Germinal center (tissue), 1 donor: ENCODE measurements at regions not wholly inside any gene's neighbourhood (a gene's known extent, or its start where the extent isn't known, plus 50 kb on each side); places are given as distances from the start of the nearest gene placed in this dataset.
"Not testable (repeated sequence)": the region's sequence is repeated elsewhere in the genome, so short reads cannot be mapped to it uniquely, and the experiment has no call there.

Source experiments
- DNase-seq: peaks from one replicate; pipeline ENCODE4 v3.0.0; 2012; ENCODE audit warnings: mixed read lengths, low spot score

DNA sequence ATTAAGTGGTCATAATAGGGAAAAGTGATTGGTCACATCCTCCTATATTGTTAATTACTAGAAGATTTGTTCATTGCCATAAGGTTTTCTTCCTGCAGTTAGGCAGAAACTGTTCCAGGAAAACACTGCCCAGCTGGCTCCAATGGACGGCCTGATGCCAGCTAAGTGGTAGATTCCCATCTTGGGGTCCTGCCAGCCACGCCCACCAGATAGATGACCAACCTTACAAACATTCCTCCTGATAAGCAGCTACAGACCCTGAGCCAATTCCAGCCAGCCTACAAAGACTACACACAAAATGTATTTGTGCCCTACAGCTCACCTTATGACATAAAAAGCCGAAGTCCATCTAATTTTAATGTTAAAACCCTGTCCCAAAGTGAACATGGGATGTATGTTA is 685.9 kb upstream of the USP15 start:
- no peak for DNase-seq

DNA sequence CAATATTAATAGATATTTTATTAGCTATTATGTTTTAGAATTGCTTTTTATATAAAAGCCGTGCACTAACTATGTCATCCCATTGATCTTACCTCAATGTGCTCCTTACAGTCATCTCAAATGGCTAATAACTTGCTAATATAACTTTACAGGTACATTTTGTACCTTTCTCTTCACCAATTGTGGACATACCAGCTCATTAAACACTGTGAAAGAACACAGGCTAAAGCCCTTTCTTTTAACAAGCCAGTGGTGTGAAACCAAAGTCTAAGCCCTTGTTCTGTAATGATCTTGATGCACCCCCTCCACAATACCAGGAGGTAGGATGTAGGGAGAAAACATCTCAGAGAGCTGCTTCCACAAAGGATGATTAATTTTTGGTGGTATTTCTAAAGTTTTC is 675.3 kb upstream of the USP15 start:
- DNase-seq = no peak

DNA sequence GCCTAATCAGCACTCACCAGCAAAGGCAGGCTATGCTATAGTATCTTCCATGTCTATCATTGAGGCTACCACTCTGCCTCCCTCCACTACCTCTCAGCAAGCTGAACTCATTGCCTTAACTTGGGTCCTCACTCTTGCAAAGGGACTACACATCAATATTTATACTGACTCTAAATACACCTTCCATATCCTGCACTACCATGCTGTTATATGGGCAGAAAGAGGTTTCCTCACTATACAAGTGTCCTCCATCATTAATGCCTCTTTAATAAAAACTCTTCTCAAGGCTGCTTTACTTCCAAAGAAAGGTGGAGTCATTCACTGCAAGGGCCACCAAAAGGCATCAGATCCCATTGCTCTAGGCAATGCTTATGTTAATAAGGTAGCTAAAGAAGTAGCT is 669.3 kb upstream of the USP15 start:
- not testable (repeated sequence) for DNase-seq

DNA sequence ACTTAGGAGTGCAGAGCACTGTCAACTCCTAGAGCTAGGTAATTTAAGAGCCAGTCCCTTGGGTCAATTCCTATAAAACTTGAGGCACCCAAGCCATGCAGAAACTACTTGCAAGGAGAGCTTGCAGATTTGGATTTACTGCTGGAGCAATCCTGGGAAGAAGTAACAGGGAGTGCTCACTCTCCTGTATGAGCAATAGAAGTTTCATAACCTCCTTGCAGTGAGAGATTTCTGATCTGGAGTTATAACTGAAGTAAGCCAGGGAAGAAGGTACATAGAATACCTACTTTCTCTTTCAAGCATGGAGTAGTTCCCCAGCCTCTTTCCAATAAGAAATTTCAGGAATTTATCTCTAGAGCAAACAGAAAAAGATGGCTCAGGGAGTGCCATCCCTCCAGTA is 650.1 kb upstream of the USP15 start:
- DNase-seq = no peak

DNA sequence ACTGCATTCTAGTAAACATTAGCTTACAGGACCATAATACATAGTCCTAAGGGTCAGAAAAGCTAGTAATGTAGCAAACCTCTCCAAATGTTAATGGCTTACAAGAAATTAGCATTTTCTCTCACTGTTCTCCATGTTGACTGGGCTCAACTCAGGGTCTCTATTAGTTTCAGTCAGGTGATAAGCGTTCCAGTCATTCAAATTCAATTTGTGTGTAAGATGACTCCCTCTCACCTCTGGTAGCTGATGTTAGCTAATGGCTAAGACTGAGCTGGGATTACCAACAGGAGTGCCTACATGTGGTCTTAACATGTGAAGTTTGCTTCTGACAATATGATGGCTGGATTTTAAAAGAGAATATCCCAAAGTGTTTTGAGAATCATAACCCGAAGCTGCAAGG is 630.5 kb upstream of the USP15 start:
- DNase-seq = no peak

DNA sequence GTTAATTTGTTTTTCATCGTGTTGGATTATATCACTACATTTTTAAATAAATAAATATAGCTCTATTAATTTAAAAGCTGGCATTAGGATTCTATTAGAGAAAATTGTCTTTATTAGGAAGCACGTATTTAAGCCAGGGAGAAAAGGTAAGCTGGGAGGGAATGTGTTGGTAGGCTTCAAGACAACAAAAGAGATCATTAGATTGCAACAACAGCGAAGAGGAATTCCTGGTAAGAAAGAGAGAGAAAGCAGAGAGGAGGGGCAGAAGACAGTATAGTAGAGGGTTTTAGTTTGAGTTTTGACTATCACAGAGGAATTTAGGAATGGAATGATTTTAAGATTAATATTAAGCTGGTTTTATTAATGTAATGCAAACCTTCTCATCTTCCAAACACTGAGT is 613.6 kb upstream of the USP15 start:
- DNase-seq = no peak

DNA sequence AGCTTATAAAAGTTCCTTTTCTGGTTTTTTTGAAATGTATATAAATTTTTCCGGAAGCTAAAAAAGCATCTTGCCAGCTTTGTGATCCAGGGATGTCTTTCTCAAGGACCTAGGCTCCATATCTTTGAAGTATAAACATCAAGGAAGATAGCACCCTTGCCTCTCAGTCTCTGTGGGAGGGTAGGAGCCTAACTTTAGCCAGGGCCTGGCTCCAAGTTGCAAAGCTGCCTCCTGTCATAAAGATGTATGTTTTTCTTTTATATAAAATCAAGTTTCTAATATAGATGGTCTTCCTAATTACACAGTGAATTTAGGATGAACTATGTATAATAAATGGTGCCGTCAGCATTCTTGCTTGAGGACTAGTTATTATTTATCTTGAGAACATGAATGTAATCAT is 612.6 kb upstream of the USP15 start:
- no peak for DNase-seq

DNA sequence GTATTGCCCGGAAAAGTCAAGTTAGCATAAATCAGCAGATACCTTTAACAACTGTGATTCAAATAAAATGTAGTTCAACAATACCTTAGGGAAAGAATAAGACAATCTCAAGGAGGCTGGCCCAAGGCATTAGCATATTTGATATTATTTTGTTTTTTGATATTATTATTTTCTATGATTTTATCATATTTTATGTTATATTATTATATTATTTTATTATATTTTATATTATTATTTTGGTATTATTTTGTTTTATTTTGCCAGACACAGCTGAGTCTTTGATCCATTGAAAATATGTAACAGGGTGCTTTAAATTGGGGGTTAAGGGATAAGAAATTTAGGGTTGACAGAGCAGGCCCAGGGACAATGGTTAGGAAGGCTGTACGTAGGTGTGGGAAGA is 607.9 kb upstream of the USP15 start:
- no peak for DNase-seq

DNA sequence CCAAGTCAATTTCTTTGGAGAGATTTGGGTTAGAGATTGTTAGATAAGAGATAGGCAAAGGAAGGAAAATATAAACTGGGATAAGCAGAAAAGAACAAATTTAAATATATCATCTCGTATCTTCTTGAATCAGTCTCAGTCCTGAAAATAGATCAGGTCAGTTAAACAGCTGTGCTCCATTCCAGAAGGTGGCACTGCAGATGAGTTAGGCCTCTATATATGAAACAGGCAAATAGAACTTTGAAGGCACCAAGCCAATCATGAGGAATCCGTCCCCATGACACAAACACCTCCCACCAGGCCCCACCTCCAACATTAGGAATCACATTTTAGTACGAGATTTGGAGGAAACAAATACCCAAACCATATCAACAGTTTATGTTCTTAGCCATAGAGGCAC is 605.5 kb upstream of the USP15 start:
- DNase-seq = no peak

DNA sequence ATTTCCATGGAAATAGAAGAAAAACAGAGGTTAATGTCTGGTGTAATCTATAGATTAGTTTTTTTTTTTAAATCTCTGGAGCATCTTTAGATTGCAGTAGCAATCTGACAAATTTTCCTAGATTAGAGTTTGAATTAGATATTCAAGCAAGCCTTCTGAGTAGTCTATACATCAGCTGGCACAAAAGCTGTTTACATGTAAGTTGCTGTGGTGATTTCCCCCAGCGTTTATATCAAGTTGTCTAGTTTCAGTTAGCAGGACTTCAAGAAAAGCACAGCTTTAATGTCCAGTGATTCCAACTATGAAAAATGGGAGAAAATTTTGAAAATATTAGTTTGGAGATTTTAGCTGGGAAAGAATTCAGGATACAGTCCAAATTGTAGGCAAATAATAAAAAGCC is 605.0 kb upstream of the USP15 start:
- no peak for DNase-seq

DNA sequence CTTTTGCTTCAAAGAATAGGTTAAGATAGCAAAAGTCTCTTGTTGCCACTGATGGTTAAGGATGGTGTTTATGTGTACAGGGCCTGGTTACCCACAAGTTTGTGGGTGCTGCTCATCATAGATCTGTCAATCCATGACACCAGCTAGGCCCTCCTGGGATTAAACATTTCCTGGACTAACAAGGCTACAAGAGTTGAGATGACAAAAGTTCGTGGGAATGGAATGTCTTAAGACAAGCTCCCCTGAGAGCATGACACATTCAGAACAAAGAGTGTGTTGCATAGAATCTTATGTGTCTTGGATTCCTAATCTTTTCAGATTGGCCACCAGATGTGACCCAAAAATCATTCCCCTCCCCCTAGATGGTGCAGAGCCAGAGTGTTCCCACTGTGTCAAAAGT is 592.5 kb upstream of the USP15 start:
- no peak for DNase-seq

DNA sequence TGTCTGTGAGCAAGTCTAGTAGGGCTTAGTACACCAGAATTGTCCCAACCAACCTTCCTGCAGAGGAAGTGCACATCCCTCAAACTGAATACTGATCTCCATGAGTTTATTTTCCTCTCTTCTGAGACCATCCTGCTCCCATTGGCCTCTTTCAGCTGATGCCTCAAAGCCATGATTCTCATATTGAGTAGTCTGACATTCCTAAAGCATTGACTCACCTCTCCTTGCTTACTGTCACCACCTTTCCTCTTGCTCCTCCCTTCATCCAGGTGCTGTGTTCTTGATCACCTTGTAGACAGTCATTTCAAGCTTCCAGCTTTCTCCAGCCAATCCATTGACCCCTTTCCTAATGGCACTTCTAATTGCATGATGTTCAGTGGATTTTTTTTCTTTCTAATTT is 583.7 kb upstream of the USP15 start:
- no peak for DNase-seq

DNA sequence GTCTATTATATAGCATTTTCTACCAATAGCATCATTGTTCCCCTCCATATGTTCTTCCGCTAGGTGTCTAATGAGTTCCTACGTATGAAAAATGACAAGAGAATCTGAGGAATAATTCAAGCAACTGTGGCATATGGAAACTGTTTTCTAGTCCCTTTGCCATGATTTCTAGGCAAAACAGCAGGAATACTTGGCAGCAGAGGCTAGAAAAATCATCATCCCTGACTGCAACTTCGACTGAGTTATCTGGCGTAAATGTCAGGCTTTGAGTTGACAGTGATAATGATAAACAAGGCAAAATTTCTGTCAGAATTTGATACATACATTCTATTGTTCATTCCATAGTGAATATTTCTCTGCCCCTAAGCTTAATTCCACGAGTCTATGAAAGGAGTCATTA is 572.8 kb upstream of the USP15 start:
- DNase-seq = no peak

DNA sequence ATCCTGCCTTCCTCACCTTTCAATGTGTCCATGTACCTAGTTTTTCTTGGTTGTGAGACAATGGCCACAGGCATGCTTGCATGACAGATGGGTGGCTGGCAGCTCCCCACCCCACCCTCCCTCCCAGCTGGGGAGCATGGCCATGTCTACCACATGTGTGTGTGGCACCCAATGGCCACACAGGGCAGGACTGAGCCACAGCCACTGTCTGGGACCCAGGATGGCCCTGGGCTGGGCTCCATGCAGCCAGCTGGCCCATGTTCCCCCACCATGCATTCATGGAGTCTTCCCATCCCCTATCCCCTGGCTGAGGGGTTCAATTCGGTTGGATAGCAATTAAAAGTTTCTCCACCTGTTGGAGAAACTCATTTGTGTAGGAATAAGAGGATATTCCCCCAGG is 566.0 kb upstream of the USP15 start:
- no peak for DNase-seq

DNA sequence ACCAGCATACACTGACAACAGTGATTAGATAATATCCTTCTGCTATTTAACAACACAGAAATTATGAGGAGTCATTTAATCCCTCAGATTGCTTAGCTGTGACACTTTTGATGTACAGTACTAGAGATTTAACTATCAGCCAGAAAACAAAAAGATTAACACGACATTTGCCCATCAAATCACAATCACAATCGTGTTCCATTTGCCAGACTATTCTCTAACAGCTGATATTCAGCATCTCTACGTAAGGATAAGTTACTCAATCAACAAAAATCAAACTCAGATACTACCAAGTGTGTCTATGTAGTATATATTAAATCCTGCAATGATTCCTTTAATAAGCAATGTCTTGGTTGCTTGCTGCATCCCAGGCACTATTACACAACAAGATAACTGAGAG is 558.7 kb upstream of the USP15 start:
- no peak for DNase-seq

DNA sequence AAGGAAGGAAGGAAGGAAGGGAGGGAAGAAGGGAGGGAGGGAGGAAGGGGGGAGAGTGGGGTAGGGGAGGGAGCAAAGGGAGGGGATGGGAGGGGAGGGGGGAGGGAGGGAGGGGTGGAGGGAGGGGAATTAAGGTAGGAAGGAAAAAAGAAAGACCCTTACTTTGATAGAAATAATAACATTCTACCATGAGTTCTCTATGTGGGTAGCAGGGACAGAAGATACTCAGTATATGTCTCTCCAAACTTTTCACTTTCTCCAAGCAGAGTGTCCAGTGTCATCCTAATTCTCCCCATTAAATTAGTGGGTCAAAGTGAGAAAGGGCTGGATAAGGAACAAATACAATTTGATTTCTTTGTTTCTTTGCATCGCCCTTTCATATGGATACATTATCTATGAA is 553.4 kb upstream of the USP15 start:
- DNase-seq = no peak

DNA sequence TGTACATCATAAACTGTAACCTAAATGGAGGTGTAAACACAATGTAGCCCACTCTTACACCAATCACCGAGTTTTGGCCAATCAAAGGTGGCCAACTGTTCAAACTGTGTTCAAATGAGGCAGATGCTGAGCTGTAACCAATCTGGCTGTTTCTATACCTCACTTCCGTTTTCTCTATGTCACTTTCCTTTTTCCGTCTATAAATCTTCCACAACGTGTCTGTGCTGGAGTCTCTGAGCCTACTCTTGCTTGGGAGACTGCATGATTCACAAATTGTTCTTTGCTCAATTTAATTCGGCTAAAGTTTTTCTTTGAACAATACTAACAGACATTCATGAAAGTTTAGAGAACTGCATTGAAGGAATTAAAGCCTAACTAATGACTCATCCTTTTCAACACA is 547.1 kb upstream of the USP15 start:
- DNase-seq = no peak

DNA sequence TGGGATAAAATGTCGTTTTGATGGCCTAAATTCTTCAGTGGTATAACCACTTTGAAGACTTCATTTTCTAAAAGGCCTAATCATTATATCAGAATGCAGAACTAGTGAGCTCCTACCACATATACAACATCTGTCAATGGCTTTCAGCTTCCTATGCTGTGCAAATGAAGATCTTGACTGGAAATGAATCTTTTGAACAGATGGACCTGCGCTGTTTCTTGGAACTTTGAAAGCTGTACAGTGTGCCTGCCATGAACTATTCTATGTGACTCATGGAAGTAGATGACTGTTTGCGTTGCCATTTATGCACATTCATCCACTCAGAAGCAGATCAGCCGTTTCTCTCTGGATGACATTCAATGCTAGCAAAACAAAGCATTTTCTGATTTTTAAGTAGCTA is 542.2 kb upstream of the USP15 start:
- DNase-seq = no peak

DNA sequence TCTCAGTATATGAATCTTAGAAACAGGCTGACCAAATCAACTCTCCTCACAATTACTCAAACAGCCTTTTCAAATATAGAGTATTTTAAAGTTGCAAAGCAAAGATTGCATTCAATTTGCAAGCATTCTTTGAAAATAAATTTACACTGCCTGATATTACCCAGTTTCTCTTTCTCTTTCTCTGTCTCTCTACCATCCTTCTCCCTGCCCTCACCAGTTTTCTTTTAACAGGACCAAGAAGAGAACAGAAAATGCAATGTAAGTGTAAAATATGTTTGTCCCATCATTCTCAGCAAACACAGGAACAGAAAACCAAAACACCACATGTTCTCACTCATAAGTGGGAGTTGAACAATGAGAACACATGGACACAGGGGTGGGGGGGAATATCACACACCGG is 520.3 kb upstream of the USP15 start:
- no peak for DNase-seq

DNA sequence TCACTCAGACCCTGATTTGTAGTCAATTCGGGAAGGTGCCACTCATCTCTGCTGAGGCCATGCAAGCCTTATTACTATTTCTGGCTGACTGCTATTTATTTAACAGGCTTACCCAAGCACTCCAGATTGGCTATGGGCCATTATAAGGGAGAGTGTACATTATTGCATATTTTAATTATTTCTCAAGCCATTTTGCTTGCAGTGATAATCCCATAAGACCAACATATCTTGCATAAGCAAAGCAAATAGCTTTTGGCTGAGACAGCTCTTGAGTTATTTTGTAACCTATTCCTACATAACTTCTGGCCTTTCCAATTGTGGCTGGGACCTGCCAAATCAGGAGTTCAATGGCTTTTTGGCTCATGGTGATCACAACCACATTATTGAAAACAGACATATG is 509.6 kb upstream of the USP15 start:
- DNase-seq = no peak

DNA sequence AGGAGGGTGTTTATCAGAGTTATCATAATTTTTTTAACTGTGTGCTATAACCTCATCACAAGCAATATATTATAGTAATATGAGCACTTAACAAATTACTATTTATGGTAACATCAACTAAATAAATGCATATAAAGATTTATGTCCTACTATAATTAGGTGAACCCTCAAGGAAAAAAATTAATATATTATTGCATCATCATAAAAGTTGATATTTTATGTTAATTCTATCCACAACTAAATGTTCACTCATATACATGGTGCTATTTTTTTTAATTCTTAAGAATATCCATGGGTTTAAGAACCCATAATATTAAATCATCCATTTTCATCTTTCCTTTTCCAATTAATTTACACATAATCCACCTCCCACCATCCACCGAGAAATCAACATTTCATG is 506.0 kb upstream of the USP15 start:
- DNase-seq = no peak

DNA sequence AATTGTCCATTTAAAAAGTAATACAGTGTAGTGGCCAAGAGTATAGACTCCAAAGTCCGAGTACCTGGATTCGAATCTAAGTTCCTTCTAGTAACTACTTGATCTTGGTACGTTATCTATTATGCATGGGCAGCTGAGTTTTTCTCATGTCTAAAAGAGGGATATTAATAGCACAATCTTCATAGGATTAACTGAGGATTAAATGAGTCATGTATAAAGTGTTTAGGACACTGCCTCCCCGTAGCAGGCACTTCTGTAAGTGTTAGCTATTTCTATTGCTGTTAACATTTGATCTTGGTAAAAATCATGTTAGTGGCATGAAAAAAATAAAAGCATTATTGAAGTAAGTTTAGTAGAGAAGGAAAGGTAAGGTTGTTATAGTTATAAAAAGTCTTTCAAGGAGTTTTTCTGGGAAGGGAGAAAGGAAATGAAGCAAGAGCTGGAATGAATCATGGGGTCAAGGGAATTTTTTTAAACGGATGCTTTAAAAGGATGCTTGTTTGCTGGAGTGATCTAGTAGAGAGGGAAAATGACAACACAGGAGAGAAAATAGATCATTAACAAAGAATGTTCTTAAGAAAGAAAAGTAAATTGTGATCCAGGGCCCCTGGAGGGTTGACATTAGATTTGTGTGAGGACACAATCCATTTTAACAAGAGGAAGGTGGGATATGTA is 502.2 kb upstream of the USP15 start:
- DNase-seq = no peak

DNA sequence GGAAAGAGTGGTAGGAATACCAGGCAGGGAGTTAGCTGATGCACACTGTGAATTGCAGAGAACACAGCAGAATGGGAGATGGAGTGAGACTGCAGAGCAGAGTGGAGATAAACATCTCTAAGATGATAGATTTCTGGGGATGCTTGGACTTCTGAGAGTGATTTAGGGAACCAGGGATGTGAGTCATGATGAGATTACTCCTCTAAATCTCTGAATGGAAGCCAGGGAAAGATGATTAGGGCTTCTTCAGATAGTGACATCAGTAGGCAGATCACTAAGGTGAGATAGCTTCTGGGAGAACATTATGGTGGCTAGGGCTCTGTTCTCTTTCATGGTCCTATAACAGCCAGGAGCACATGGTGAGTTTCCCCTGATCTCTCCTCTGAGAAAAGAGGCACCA is 501.5 kb upstream of the USP15 start:
- no peak for DNase-seq

DNA sequence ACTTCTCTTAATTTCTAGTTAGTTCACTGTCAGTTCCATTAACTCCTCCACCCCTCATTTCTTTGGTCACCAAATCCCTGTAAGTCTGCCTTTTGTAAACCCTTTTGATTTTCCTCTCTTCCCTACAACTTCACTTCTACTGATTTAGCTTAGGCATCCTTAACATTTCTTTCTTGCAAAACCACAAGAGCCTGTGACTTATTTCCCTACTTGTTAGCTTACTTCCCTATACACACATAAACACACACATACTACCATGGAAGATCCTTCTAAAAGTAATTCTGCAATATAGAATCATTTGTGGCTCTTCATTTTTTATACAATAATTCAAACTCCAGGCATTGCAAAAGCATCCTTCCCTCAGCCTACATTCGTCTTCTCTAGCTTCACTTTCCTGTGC is 494.3 kb upstream of the USP15 start:
- DNase-seq = no peak

DNA sequence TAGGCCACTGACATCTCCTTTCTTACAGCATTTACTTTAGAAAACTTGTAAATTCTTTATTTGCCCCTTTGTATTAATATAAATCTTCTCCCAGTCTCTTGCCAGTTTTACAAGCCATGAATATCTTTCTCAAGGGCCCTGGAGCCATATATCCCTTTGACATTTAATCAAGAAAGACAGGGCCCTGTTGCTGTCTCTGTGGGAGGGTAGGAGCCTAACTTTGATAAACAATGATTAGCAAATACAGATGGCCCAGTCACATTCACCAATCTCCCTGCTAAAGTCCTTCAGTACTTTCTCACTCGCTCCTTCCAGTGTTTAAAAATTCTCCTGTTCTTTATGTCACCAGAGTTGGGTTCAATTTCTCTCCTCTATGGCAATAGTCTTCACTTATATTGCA is 479.8 kb upstream of the USP15 start:
- no peak for DNase-seq
